ENCODE measurements at regions not wholly inside any gene's neighbourhood (a gene's known extent, or its start where the extent isn't known, plus 50 kb on each side); places are given as distances from the start of the nearest gene placed in this dataset.

DNA sequence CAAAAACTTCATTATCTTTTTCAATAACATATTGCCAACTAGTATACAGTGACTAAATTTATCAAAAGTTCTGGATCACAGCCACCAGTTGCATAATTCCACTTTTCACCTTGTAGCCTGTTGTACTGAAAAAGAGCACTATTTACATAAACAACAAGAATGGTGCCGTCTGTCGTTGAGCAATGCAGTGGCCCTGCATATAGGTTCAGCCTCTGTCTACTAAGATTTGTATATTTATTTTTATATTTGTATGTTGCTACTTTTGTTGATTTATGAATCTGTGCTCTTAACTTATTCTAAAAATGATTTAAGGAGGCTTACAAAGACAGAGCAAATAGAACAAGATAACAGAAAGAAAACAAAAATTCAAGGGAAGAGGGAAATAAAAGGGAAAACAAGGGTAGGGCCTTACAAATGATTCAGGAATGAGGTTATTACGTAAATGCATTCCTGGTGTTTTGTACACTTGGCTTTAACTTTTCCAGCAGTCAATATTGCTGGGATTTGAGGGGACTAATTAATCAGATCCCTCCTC lies 257.6 kb upstream of the STT3B start:
- TF ChIP-seq, protein P1, sequence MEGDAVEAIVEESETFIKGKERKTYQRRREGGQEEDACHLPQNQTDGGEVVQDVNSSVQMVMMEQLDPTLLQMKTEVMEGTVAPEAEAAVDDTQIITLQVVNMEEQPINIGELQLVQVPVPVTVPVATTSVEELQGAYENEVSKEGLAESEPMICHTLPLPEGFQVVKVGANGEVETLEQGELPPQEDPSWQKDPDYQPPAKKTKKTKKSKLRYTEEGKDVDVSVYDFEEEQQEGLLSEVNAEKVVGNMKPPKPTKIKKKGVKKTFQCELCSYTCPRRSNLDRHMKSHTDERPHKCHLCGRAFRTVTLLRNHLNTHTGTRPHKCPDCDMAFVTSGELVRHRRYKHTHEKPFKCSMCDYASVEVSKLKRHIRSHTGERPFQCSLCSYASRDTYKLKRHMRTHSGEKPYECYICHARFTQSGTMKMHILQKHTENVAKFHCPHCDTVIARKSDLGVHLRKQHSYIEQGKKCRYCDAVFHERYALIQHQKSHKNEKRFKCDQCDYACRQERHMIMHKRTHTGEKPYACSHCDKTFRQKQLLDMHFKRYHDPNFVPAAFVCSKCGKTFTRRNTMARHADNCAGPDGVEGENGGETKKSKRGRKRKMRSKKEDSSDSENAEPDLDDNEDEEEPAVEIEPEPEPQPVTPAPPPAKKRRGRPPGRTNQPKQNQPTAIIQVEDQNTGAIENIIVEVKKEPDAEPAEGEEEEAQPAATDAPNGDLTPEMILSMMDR (conservative IDR thresholded peaks at IDR 0.05; ENCODE audit: low read length) = no peak
- no peak for TF ChIP-seq EZH2phosphoT487 (IDR thresholded peaks at IDR 0.05; ENCODE audit: borderline replicate concordance)

Measured in Loucy (cell line).